ENCODE measurements at regions not wholly inside any gene's neighbourhood (a gene's known extent, or its start where the extent isn't known, plus 50 kb on each side); places are given as distances from the start of the nearest gene placed in this dataset.
"Not testable (repeated sequence)": the region's sequence is repeated elsewhere in the genome, so short reads cannot be mapped to it uniquely, and the experiment has no call there.

- no peak for ATAC-seq
- Histone ChIP-seq H3K27ac (no peak overlapping the region), H3K9me3 (no peaks in the 10 kb centered on the region), H3K4me1 (peaks cover 8 to 13% of the 10 kb centered on the region in 2 donors), H3K4me3 (no peak overlapping the region), H3K36me3 (no peaks in the 10 kb centered on the region), H3K27me3 (no peaks in the 10 kb centered on the region)
- no peak for DNase-seq
- in situ Hi-C loops (cut with MboI; ENCODE audit: low sequenced_read_pairs in 4 of 4): no loop called here
- intact Hi-C loops (cut with DNase I; ENCODE audit: low total_unique reads): no loop called here
- TF ChIP-seq CTCF (IDR thresholded peaks at IDR 0.05 in 4 of 5, conservative IDR thresholded peaks at IDR 0.05 in 1 of 5) (no peak), POLR2A (IDR thresholded peaks at IDR 0.05) (no peak)
These were observed 147.4 kb downstream of the BLID start for GRCh38 chr11:121968638-121969037.

GRCh38 chr11:121967131-121967704, 148.8 kb downstream of the BLID start:
- no peaks in the 10 kb centered on the region for H3K9me3 ChIP-seq
- in situ Hi-C loops (cut with MboI; ENCODE audit: low sequenced_read_pairs in 4 of 4): no loop called here
- ATAC-seq: no peak
- DNase-seq: no peak
- H3K36me3 ChIP-seq: no peaks in the 10 kb centered on the region
- no peak for TF ChIP-seq CTCF (IDR thresholded peaks at IDR 0.05 in 4 of 5, conservative IDR thresholded peaks at IDR 0.05 in 1 of 5)
- TF ChIP-seq POLR2A (IDR thresholded peaks at IDR 0.05): no peak
- no peaks in the 10 kb centered on the region for H3K27me3 ChIP-seq
- H3K4me1 ChIP-seq: peaks cover 8 to 13% of the 10 kb centered on the region in 2 donors
- no peak overlapping the region for H3K27ac ChIP-seq
- H3K4me3 ChIP-seq: no peak overlapping the region
- intact Hi-C loops (cut with DNase I; ENCODE audit: low total_unique reads): no loop called here

GRCh38 chr11:121965330-121965729, 150.7 kb downstream of the BLID start:
- Histone ChIP-seq H3K27me3 (no peaks in the 10 kb centered on the region), H3K4me3 (no peak overlapping the region), H3K27ac (no peak overlapping the region), H3K36me3 (no peaks in the 10 kb centered on the region), H3K4me1 (peaks cover 8 to 13% of the 10 kb centered on the region in 2 donors), H3K9me3 (no peaks in the 10 kb centered on the region)
- TF ChIP-seq POLR2A (IDR thresholded peaks at IDR 0.05): no peak
- intact Hi-C loops (cut with DNase I; ENCODE audit: low total_unique reads) (no loop called here), in situ Hi-C loops (cut with MboI; ENCODE audit: low sequenced_read_pairs in 4 of 4) (no loop called here)
- DNase-seq: no peak
- ATAC-seq: no peak

GRCh38 chr11:121964591-121964990, 151.4 kb downstream of the BLID start:
- peaks cover 8 to 13% of the 10 kb centered on the region in 2 donors for H3K4me1 ChIP-seq
- H3K27me3 ChIP-seq: no peaks in the 10 kb centered on the region
- peak; percentile 56 to 88 for ATAC-seq
- H3K4me3 ChIP-seq: no peak overlapping the region
- no peak for TF ChIP-seq CTCF (IDR thresholded peaks at IDR 0.05 in 4 of 5, conservative IDR thresholded peaks at IDR 0.05 in 1 of 5)
- TF ChIP-seq POLR2A (IDR thresholded peaks at IDR 0.05): no peak
- no peaks in the 10 kb centered on the region for H3K36me3 ChIP-seq
- DNase-seq: peak; percentile 7 to 35
- in situ Hi-C loops (cut with MboI; ENCODE audit: low sequenced_read_pairs in 4 of 4): no loop called here
- intact Hi-C loops (cut with DNase I; ENCODE audit: low total_unique reads): no loop called here
- H3K27ac ChIP-seq: no peak overlapping the region
- H3K9me3 ChIP-seq: no peaks in the 10 kb centered on the region

- ATAC-seq; intact Hi-C loops (cut with DNase I; ENCODE audit: low total_unique reads); in situ Hi-C loops (cut with MboI; ENCODE audit: low sequenced_read_pairs in 4 of 4); H3K9me3 ChIP-seq; DNase-seq; H3K4me3 ChIP-seq; H3K36me3 ChIP-seq; H3K27ac ChIP-seq; H3K27me3 ChIP-seq: not testable (repeated sequence)
- peaks cover 8 to 13% of the 10 kb centered on the region in 2 donors for H3K4me1 ChIP-seq
These were observed 152.2 kb downstream of the BLID start for GRCh38 chr11:121963846-121964245.

GRCh38 chr11:121961321-121961801, 154.7 kb downstream of the BLID start:
- in situ Hi-C loops (cut with MboI; ENCODE audit: low sequenced_read_pairs in 4 of 4): no loop called here
- Histone ChIP-seq H3K4me3 (no peak overlapping the region), H3K9me3 (no peaks in the 10 kb centered on the region), H3K27me3 (no peaks in the 10 kb centered on the region), H3K27ac (no peak overlapping the region), H3K36me3 (no peaks in the 10 kb centered on the region), H3K4me1 (peaks cover 8 to 13% of the 10 kb centered on the region in 2 donors)
- no peak for DNase-seq
- no peak for ATAC-seq
- TF ChIP-seq POLR2A (IDR thresholded peaks at IDR 0.05) (no peak), CTCF (IDR thresholded peaks at IDR 0.05 in 4 of 5, conservative IDR thresholded peaks at IDR 0.05 in 1 of 5) (no peak)
- intact Hi-C loops (cut with DNase I; ENCODE audit: low total_unique reads): no loop called here
